Loucy (cell line): ENCODE measurements at regions not wholly inside any gene's neighbourhood (a gene's known extent, or its start where the extent isn't known, plus 50 kb on each side); places are given as distances from the start of the nearest gene placed in this dataset.

Experiments
- EZH2phosphoT487 ChIP-seq: fragments of 200-600 bp; IDR thresholded peaks from 2 replicates; pipeline ENCODE4 v1.6.1; 2018; ENCODE audit warnings: antibody characterized with exemption, mild to moderate bottlenecking, moderate library complexity, borderline replicate concordance
- TF ChIP-seq, protein P1 (sequence below): fragments of 200-600 bp; sonication (generic); conservative IDR thresholded peaks from 2 replicates; pipeline ENCODE4 v1.5.1; 2014; ENCODE audit warnings: mild to moderate bottlenecking, antibody characterized with exemption, low read length

DNA sequence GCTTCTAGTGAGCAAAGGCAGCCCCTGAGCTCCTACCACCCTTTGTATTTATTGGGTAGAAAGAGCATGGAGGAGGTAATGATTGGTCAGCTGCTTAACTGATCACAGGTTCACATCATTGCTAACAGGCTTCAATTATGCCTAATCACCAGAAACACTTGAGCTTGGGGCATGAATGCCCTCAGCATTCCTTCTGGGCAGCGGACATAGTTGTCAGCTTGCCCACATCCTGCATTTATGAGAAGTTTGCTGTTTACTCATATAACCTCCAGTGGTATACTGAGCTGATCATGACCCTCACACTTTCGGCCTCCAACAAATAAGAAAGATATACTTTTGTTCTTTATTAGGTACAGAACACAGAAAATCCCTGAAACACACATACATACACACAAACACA, 140.3 kb upstream of the ODAD2 start:
- TF ChIP-seq EZH2phosphoT487: no peak
- TF ChIP-seq, protein P1, sequence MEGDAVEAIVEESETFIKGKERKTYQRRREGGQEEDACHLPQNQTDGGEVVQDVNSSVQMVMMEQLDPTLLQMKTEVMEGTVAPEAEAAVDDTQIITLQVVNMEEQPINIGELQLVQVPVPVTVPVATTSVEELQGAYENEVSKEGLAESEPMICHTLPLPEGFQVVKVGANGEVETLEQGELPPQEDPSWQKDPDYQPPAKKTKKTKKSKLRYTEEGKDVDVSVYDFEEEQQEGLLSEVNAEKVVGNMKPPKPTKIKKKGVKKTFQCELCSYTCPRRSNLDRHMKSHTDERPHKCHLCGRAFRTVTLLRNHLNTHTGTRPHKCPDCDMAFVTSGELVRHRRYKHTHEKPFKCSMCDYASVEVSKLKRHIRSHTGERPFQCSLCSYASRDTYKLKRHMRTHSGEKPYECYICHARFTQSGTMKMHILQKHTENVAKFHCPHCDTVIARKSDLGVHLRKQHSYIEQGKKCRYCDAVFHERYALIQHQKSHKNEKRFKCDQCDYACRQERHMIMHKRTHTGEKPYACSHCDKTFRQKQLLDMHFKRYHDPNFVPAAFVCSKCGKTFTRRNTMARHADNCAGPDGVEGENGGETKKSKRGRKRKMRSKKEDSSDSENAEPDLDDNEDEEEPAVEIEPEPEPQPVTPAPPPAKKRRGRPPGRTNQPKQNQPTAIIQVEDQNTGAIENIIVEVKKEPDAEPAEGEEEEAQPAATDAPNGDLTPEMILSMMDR: no peak
